Central memory CD8-positive, alpha-beta T cell (primary cell): ENCODE measurements at regions not wholly inside any gene's neighbourhood (a gene's known extent, or its start where the extent isn't known, plus 50 kb on each side); places are given as distances from the start of the nearest gene placed in this dataset.

Experiments
- ATAC-seq: fragments of 150-1000 bp; cut with Tn5 transposase; replicated peaks from 2 replicates; pipeline ENCODE4 v1.10.0; 2022; ENCODE audit warnings: mild to moderate bottlenecking, moderate FRiP score, moderate number of reproducible peaks; ENCODE audit not compliant: poor library complexity, severe bottlenecking; ENCODE audit errors: extremely low read depth
- DNase-seq, 2 donors: peaks; one replicate each; pipeline ENCODE4 v3.0.0; 2021; ENCODE audit warnings: low spot score in 2 of 2
- H3K27ac Mint-ChIP-seq: one replicate; pipeline ENCODE4 v1.8.0; 2022; ENCODE audit warnings: low read depth, mild to moderate bottlenecking, moderate library complexity, mixed read lengths
- H3K27me3 Mint-ChIP-seq: one replicate; pipeline ENCODE4 v1.8.0; 2022; ENCODE audit warnings: mixed read lengths
- H3K36me3 Mint-ChIP-seq: one replicate; pipeline ENCODE4 v1.8.0; 2022; ENCODE audit warnings: mild to moderate bottlenecking, moderate library complexity, mixed read lengths; ENCODE audit not compliant: insufficient read depth
- H3K4me1 Mint-ChIP-seq: one replicate; pipeline ENCODE4 v1.8.0; 2022; ENCODE audit warnings: mixed read lengths
- H3K4me3 Mint-ChIP-seq: one replicate; pipeline ENCODE4 v1.8.0; 2022; ENCODE audit warnings: mild to moderate bottlenecking, moderate library complexity, mixed read lengths
- H3K9me3 Mint-ChIP-seq: one replicate; pipeline ENCODE4 v1.8.0; 2022; ENCODE audit warnings: mixed read lengths

- Mint-ChIP-seq H3K36me3 (no peaks in the 10 kb centered on the region), H3K4me1 (no peaks in the 10 kb centered on the region), H3K9me3 (peaks cover 17% of the 10 kb centered on the region), H3K27me3 (no peaks in the 10 kb centered on the region), H3K27ac (no peak overlapping the region), H3K4me3 (no peak overlapping the region)
- ATAC-seq: no peak
- no peak for DNase-seq
Observed at GRCh38 chr4:126807132-126807531, 825.6 kb upstream of the INTU start.

GRCh38 chr4:126812076-126812475 lies 820.7 kb upstream of the INTU start:
- Mint-ChIP-seq H3K27ac (no peak overlapping the region), H3K27me3 (no peaks in the 10 kb centered on the region), H3K4me3 (no peak overlapping the region), H3K9me3 (peaks cover 23% of the 10 kb centered on the region), H3K4me1 (no peaks in the 10 kb centered on the region), H3K36me3 (no peaks in the 10 kb centered on the region)
- ATAC-seq: no peak
- no peak for DNase-seq

- DNase-seq (no peak), ATAC-seq (no peak)
- Mint-ChIP-seq H3K4me3 (no peak overlapping the region), H3K27me3 (no peaks in the 10 kb centered on the region), H3K4me1 (no peaks in the 10 kb centered on the region), H3K36me3 (no peaks in the 10 kb centered on the region), H3K9me3 (peaks cover 10% of the 10 kb centered on the region), H3K27ac (no peak overlapping the region)
Observed at GRCh38 chr4:126820631-126821030, 812.1 kb upstream of the INTU start.

- no peaks in the 10 kb centered on the region for H3K27me3 Mint-ChIP-seq
- H3K9me3 Mint-ChIP-seq: peaks cover 10% of the 10 kb centered on the region
- no peak for DNase-seq
- H3K4me1 Mint-ChIP-seq: no peaks in the 10 kb centered on the region
- no peaks in the 10 kb centered on the region for H3K36me3 Mint-ChIP-seq
- H3K4me3 Mint-ChIP-seq: no peak overlapping the region
- no peak for ATAC-seq
- H3K27ac Mint-ChIP-seq: no peak overlapping the region
Observed at GRCh38 chr4:126821152-126821551, 811.6 kb upstream of the INTU start.

- Mint-ChIP-seq H3K36me3 (no peaks in the 10 kb centered on the region), H3K27me3 (no peaks in the 10 kb centered on the region), H3K27ac (no peak overlapping the region)
Observed at GRCh38 chr4:126825083-126825482, 807.7 kb upstream of the INTU start.

GRCh38 chr4:126827669-126828068 lies 805.1 kb upstream of the INTU start:
- no peak for ATAC-seq
- H3K27ac Mint-ChIP-seq: no peak overlapping the region
- no peaks in the 10 kb centered on the region for H3K36me3 Mint-ChIP-seq
- no peaks in the 10 kb centered on the region for H3K4me1 Mint-ChIP-seq
- no peak overlapping the region for H3K4me3 Mint-ChIP-seq
- no peak for DNase-seq
- peaks cover 25% of the 10 kb centered on the region for H3K9me3 Mint-ChIP-seq
- no peaks in the 10 kb centered on the region for H3K27me3 Mint-ChIP-seq

More at GRCh38 chr4:126825083-126825482, 807.7 kb upstream of the INTU start:
- H3K4me1 Mint-ChIP-seq: no peaks in the 10 kb centered on the region
- H3K9me3 Mint-ChIP-seq: peaks cover 10% of the 10 kb centered on the region
- no peak overlapping the region for H3K4me3 Mint-ChIP-seq
- no peak for DNase-seq
- no peak for ATAC-seq

- Mint-ChIP-seq H3K4me1 (no peaks in the 10 kb centered on the region), H3K27ac (no peak overlapping the region), H3K4me3 (no peak overlapping the region), H3K36me3 (no peaks in the 10 kb centered on the region), H3K9me3 (peaks cover 40% of the 10 kb centered on the region), H3K27me3 (no peaks in the 10 kb centered on the region)
- DNase-seq (no peak), ATAC-seq (no peak)
Observed at GRCh38 chr4:126834854-126835253, 797.9 kb upstream of the INTU start.

- peaks cover 19% of the 10 kb centered on the region for H3K9me3 Mint-ChIP-seq
- H3K27me3 Mint-ChIP-seq: no peaks in the 10 kb centered on the region
- no peak overlapping the region for H3K4me3 Mint-ChIP-seq
- DNase-seq (no peak), ATAC-seq (no peak)
- H3K36me3 Mint-ChIP-seq: no peaks in the 10 kb centered on the region
- H3K27ac Mint-ChIP-seq: no peak overlapping the region
- H3K4me1 Mint-ChIP-seq: no peaks in the 10 kb centered on the region
Observed at GRCh38 chr4:126838941-126839679, 793.6 kb upstream of the INTU start.

GRCh38 chr4:126843492-126844067 lies 789.2 kb upstream of the INTU start:
- Mint-ChIP-seq H3K4me1 (no peaks in the 10 kb centered on the region), H3K27me3 (no peaks in the 10 kb centered on the region), H3K27ac (no peak overlapping the region), H3K9me3 (peaks cover 12% of the 10 kb centered on the region), H3K36me3 (no peaks in the 10 kb centered on the region), H3K4me3 (no peak overlapping the region)
- ATAC-seq: no peak
- no peak for DNase-seq

GRCh38 chr4:126850286-126850685 lies 782.5 kb upstream of the INTU start:
- H3K4me3 Mint-ChIP-seq: no peak overlapping the region
- H3K4me1 Mint-ChIP-seq: no peaks in the 10 kb centered on the region
- peak; percentile 28 for ATAC-seq
- H3K36me3 Mint-ChIP-seq: no peaks in the 10 kb centered on the region
- H3K9me3 Mint-ChIP-seq: peaks cover 20% of the 10 kb centered on the region
- DNase-seq: no peak
- no peaks in the 10 kb centered on the region for H3K27me3 Mint-ChIP-seq
- H3K27ac Mint-ChIP-seq: no peak overlapping the region

- Mint-ChIP-seq H3K9me3 (peaks cover 20% of the 10 kb centered on the region), H3K4me1 (no peaks in the 10 kb centered on the region), H3K27me3 (no peaks in the 10 kb centered on the region), H3K27ac (no peak overlapping the region), H3K4me3 (no peak overlapping the region), H3K36me3 (no peaks in the 10 kb centered on the region)
- ATAC-seq (no peak), DNase-seq (no peak)
Observed at GRCh38 chr4:126851391-126851790, 781.4 kb upstream of the INTU start.

- DNase-seq: no peak
- Mint-ChIP-seq H3K4me3 (no peak overlapping the region), H3K27me3 (no peaks in the 10 kb centered on the region), H3K4me1 (no peaks in the 10 kb centered on the region), H3K27ac (no peak overlapping the region), H3K9me3 (peaks cover 19% of the 10 kb centered on the region), H3K36me3 (no peaks in the 10 kb centered on the region)
- ATAC-seq: no peak
Observed at GRCh38 chr4:126853715-126854114, 779.0 kb upstream of the INTU start.

- Mint-ChIP-seq H3K4me3 (no peak overlapping the region), H3K36me3 (no peaks in the 10 kb centered on the region), H3K9me3 (peaks cover 10% of the 10 kb centered on the region), H3K4me1 (no peaks in the 10 kb centered on the region), H3K27ac (no peak overlapping the region), H3K27me3 (no peaks in the 10 kb centered on the region)
- DNase-seq: no peak
- ATAC-seq: no peak
Observed at GRCh38 chr4:126856906-126857305, 775.9 kb upstream of the INTU start.
